ENCODE measurements at regions not wholly inside any gene's neighbourhood (a gene's known extent, or its start where the extent isn't known, plus 50 kb on each side); places are given as distances from the start of the nearest gene placed in this dataset.

- CTCF ChIA-PET, result no interaction called here
- Histone ChIP-seq H2BK5ac (ENCODE audit: low read depth, low read length, poor library complexity, severe bottlenecking) (no peak overlapping the region), H3K27ac (ENCODE audit: insufficient read depth, low read length) (no peak overlapping the region), H3K9ac (ENCODE audit: low read depth, low read length) (no peak overlapping the region), H2BK20ac (ENCODE audit: low read depth, low read length) (no peak overlapping the region), H3K9me3 (ENCODE audit: control insufficient read depth, insufficient read depth, low read length) (no peaks in the 10 kb centered on the region), H3K23ac (ENCODE audit: low read depth, low read length) (no peak overlapping the region), H2AK5ac (ENCODE audit: low read depth, low read length) (no peak overlapping the region), H4K8ac (ENCODE audit: low read depth in 2 of 2, low read length in 2 of 2) (no peak overlapping the region), H3K4me1 (ENCODE audit: control insufficient read depth, insufficient read depth, low read length) (peaks cover 5% of the 10 kb centered on the region), H3K18ac (ENCODE audit: low read depth, low read length) (no peak overlapping the region), H3K79me1 (ENCODE audit: low read depth in 1 of 2, low read length in 2 of 2) (no peaks in the 10 kb centered on the region), H3K4me2 (ENCODE audit: low read depth, low read length) (no peak overlapping the region), H3K4me3 (ENCODE audit: insufficient read depth, low read depth, low read length) (no peak overlapping the region), H3K9me1 (ENCODE audit: insufficient read depth, low read length) (peaks cover 3% of the 10 kb centered on the region; the same call in 1 of the 2 replicates), H4K20me1 (ENCODE audit: insufficient read depth, low read length) (no peaks in the 10 kb centered on the region), H2BK15ac (ENCODE audit: low read depth, low read length) (no peak overlapping the region), H3K56ac (ENCODE audit: extremely low read depth, insufficient read depth, low read length) (no peak overlapping the region), H3K27me3 (ENCODE audit: control insufficient read depth, insufficient read depth, low read length) (no peaks in the 10 kb centered on the region), H3K14ac (replicated peaks; ENCODE audit: low read depth, low read length) (no peak overlapping the region), H4K5ac (ENCODE audit: low read depth, low read length) (no peak overlapping the region), H2AFZ (replicated peaks; ENCODE audit: low read length, poor library complexity) (no peak overlapping the region), H4K91ac (ENCODE audit: insufficient read depth, low read depth, low read length) (no peak overlapping the region), H2BK120ac (ENCODE audit: low read depth, low read length) (no peak overlapping the region), H3K4ac (ENCODE audit: low read depth, low read length) (no peak overlapping the region), H2AK9ac (replicated peaks; ENCODE audit: low read depth, low read length, poor library complexity) (no peak overlapping the region), H3K36me3 (ENCODE audit: control insufficient read depth, insufficient read depth, low read length) (no peaks in the 10 kb centered on the region)
- DNase-seq (no peak), ATAC-seq (ENCODE audit: low read depth) (no peak)
- intact Hi-C loops (cut with micrococcal nuclease) (no loop called here), in situ Hi-C loops (cut with MboI; ENCODE audit: low sequenced_read_pairs) (no loop called here), dilution Hi-C loops (cut with HindIII; ENCODE audit: low sequenced_read_pairs, unreplicated experiment) (no loop called here)
- POLR2A ChIA-PET (ENCODE audit: unreplicated experiment), result no interaction called here
- TF ChIP-seq CEBPB (IDR thresholded peaks at IDR 0.05; ENCODE audit: low read depth, low read length), result no peak
- TF ChIP-seq MXI1 (IDR thresholded peaks at IDR 0.05; ENCODE audit: borderline replicate concordance, low read depth, low read length), result no peak
- TF ChIP-seq ELK1 (IDR thresholded peaks at IDR 0.05; ENCODE audit: borderline replicate concordance, low read depth, low read length), result no peak
- TF ChIP-seq MAFK (IDR thresholded peaks at IDR 0.05; ENCODE audit: low read depth, low read length), result no peak
- TF ChIP-seq NFE2L2 (IDR thresholded peaks at IDR 0.05; ENCODE audit: low read depth, low read length), result no peak
- BruUV-seq (replicated peaks), result no TSS peak
- no CpG with 5 or more reads among the region's 2 CpGs for WGBS, 2 experiments (ENCODE audit: extremely low coverage in 2 of 2, insufficient read length in 1 of 2)
These were observed 151.5 kb upstream of the TCF4 start for GRCh38 chr18:55739488-55739887.

Data from IMR-90 (cell line).